ENCODE measurements at regions not wholly inside any gene's neighbourhood (a gene's known extent, or its start where the extent isn't known, plus 50 kb on each side); places are given as distances from the start of the nearest gene placed in this dataset.

DNA sequence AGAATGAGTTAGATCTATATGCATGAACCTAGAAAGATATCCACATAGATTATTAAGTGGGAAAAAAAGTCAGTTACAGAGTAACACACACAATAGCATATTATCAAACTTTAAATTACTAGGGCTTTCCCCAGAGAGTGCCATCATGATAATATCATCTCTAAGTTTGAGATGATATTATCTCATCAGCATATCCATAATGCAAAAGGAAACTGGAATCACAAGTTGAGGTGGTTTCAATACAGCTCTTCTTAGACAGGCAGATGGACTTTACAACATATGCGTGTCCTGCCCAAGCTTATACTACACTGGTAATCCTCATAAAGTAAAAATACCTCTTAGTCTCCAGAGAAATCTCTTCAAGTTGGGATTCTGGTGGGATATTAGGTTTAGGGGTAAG, 236.2 kb upstream of the SERP2 start:
- no peaks in the 10 kb centered on the region for H3K9me3 ChIP-seq (ENCODE audit: control insufficient read depth, low read length)
- WGBS, 2 experiments (ENCODE audit: insufficient coverage in 1 of 2, insufficient read length in 1 of 2), result 90% methylated on average over 1 of the region's 1 CpG; no CpG with 5 or more reads in 1 of the 2 experiments
- H3K4me3 Mint-ChIP-seq, result no peak overlapping the region
- H3K36me3 Mint-ChIP-seq (ENCODE audit: low read depth), result no peaks in the 10 kb centered on the region
- H3K4me1 ChIP-seq (ENCODE audit: control insufficient read depth, insufficient read depth, low read length), result peaks cover 15% of the 10 kb centered on the region
- DNase-seq, result no peak
- no peak overlapping the region for H3K27ac Mint-ChIP-seq
- no peak overlapping the region for H3K27ac ChIP-seq (ENCODE audit: low read depth, low read length)
- no peak overlapping the region for H3K9ac ChIP-seq (ENCODE audit: extremely low read depth, low read length, poor library complexity, severe bottlenecking)
- H3K4me3 ChIP-seq (ENCODE audit: low read length), result no peak overlapping the region
- TF ChIP-seq CTCF (conservative IDR thresholded peaks at IDR 0.05), result no peak
- no peaks in the 10 kb centered on the region for H3K27me3 Mint-ChIP-seq (ENCODE audit: insufficient read depth)
- H3K36me3 ChIP-seq (ENCODE audit: control insufficient read depth, insufficient read depth, low read length), result no peaks in the 10 kb centered on the region
- no peaks in the 10 kb centered on the region for H3K27me3 ChIP-seq (ENCODE audit: control insufficient read depth, insufficient read depth, low read length, poor library complexity, severe bottlenecking)
- peaks cover 39% of the 10 kb centered on the region for H3K4me1 Mint-ChIP-seq
- no peaks in the 10 kb centered on the region for H3K9me3 Mint-ChIP-seq

DNA sequence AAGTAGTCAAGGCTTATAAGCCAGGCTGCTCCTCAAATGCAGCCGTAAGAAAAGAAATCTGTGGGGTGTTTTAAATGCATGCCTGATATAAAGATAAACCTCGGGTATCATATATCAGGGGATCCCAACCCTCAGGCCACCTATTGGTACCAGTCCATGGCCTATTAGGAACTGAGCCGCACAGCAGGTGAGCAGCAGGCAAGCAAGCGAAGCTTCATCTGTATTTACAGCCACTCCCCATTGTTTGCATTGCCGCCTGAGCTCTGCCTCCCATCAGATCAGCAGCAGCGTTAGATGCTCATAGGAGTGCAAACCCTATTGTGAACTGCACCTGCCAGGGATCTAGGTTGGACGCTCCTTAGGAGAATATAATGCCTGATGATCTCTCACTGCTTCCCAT, 233.5 kb upstream of the SERP2 start:
- no peaks in the 10 kb centered on the region for H3K27me3 ChIP-seq (ENCODE audit: control insufficient read depth, insufficient read depth, low read length, poor library complexity, severe bottlenecking)
- DNase-seq, result peak; percentile 80
- no peaks in the 10 kb centered on the region for H3K9me3 ChIP-seq (ENCODE audit: control insufficient read depth, low read length)
- no peak overlapping the region for H3K27ac ChIP-seq (ENCODE audit: low read depth, low read length)
- no peak for TF ChIP-seq CTCF (conservative IDR thresholded peaks at IDR 0.05)
- peaks cover 40% of the 10 kb centered on the region for H3K4me1 Mint-ChIP-seq
- no peaks in the 10 kb centered on the region for H3K9me3 Mint-ChIP-seq
- H3K27ac Mint-ChIP-seq, result peak overlapping the region; percentile 53
- H3K4me3 Mint-ChIP-seq, result peak overlapping the region; percentile 80
- 42 to 51% methylated on average over 4 to 7 of the region's 7 CpGs for WGBS, 2 experiments (ENCODE audit: insufficient coverage in 1 of 2, insufficient read length in 1 of 2)
- no peak overlapping the region for H3K4me3 ChIP-seq (ENCODE audit: low read length)
- peaks cover 15% of the 10 kb centered on the region for H3K4me1 ChIP-seq (ENCODE audit: control insufficient read depth, insufficient read depth, low read length)
- H3K9ac ChIP-seq (ENCODE audit: extremely low read depth, low read length, poor library complexity, severe bottlenecking), result no peak overlapping the region
- peaks cover 2% of the 10 kb centered on the region for H3K27me3 Mint-ChIP-seq (ENCODE audit: insufficient read depth)
- H3K36me3 Mint-ChIP-seq (ENCODE audit: low read depth), result no peaks in the 10 kb centered on the region
- no peaks in the 10 kb centered on the region for H3K36me3 ChIP-seq (ENCODE audit: control insufficient read depth, insufficient read depth, low read length)

DNA sequence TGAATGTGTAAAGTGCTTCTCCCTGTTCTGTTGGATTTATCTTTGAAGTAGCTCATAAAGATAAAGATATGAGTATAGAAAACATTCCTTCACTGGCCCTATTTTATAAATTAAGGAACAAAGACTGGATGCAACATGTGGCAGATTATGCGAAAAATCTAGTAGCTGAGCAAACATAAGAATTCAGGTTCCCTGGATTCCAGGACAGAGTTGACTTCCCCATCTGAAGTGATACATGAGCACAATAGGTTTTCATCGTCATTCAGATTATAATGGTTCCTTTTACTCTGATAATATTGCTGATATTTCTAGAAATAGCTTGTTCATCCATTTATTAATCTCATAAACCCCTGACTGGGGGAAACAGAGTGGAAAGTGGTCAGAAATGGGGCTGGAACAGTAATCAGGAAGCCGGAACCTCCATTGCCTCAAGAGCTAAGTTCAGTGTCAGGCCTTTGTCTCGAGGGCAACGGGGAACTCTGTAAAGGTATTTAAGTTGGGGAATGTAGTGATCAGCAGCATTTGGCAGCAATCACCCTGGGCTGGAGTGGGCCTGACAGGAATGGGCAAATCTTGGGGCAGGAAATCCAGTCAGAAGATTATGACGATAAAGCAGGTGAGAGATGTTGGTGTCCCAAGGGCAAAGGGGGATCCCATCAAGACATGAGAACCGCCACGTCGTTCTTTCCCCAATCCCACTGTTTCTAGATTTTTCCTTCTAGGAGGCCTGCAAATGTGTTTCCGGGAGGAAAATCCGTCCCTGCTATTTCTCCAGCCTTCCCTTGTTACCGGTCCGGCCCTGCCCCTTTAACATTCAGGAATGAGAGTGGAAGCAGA, 232.5 kb upstream of the SERP2 start:
- Mint-ChIP-seq H3K36me3 (ENCODE audit: low read depth) (no peaks in the 10 kb centered on the region), H3K4me1 (peaks cover 37% of the 10 kb centered on the region), H3K4me3 (peak overlapping the region; percentile 80), H3K9me3 (no peaks in the 10 kb centered on the region), H3K27me3 (ENCODE audit: insufficient read depth) (peaks cover 2% of the 10 kb centered on the region), H3K27ac (peak overlapping the region; percentile 96)
- Histone ChIP-seq H3K9ac (ENCODE audit: extremely low read depth, low read length, poor library complexity, severe bottlenecking) (peak overlapping the region; percentile 83), H3K4me3 (ENCODE audit: low read length) (peak overlapping the region; percentile 85), H3K27ac (ENCODE audit: low read depth, low read length) (peak overlapping the region; percentile 94), H3K9me3 (ENCODE audit: control insufficient read depth, low read length) (no peaks in the 10 kb centered on the region), H3K27me3 (ENCODE audit: control insufficient read depth, insufficient read depth, low read length, poor library complexity, severe bottlenecking) (no peaks in the 10 kb centered on the region), H3K36me3 (ENCODE audit: control insufficient read depth, insufficient read depth, low read length) (no peaks in the 10 kb centered on the region), H3K4me1 (ENCODE audit: control insufficient read depth, insufficient read depth, low read length) (peaks cover 15% of the 10 kb centered on the region)
- DNase-seq, result no peak
- TF ChIP-seq CTCF (conservative IDR thresholded peaks at IDR 0.05), result no peak
- WGBS, 2 experiments (ENCODE audit: insufficient coverage in 1 of 2, insufficient read length in 1 of 2), result 56 to 60% methylated on average over 4 to 13 of the region's 13 CpGs

Measured in endodermal cell (in vitro differentiated cells).